OCI-LY1 (cell line): ENCODE measurements at regions not wholly inside any gene's neighbourhood (a gene's known extent, or its start where the extent isn't known, plus 50 kb on each side); places are given as distances from the start of the nearest gene placed in this dataset.

ENCODE experiments used
- H2AFZ ChIP-seq: fragments of 200-600 bp; sonication (generic), shearing (Covaris generic); 2 replicates; pipeline ENCODE4 v1.6.0; 2014; ENCODE audit warnings: antibody characterized with exemption, mild to moderate bottlenecking, low read length
- H3F3A ChIP-seq: fragments of 200-600 bp; sonication (generic), shearing (Covaris generic); 2 replicates; pipeline ENCODE4 v1.6.0; 2014; ENCODE audit warnings: mild to moderate bottlenecking, antibody characterized with exemption, low read length, moderate library complexity; ENCODE audit not compliant: insufficient read depth
- H3K27ac ChIP-seq: fragments of 200-600 bp; sonication (generic); 2 replicates; pipeline ENCODE4 v1.5.1; 2014; ENCODE audit warnings: low read length, mixed run types, mild to moderate bottlenecking, low read depth; ENCODE audit not compliant: poor library complexity, severe bottlenecking
- H3K27me3 ChIP-seq: fragments of 200-600 bp; sonication (generic); 2 replicates; pipeline ENCODE4 v1.6.0; 2014; ENCODE audit warnings: antibody characterized with exemption, mild to moderate bottlenecking, low read length, moderate library complexity; ENCODE audit not compliant: insufficient read depth
- H3K36me3 ChIP-seq: fragments of 200-600 bp; sonication (generic); 2 replicates; pipeline ENCODE4 v1.6.1; 2014; ENCODE audit warnings: mild to moderate bottlenecking, antibody characterized with exemption, low read length, moderate library complexity, mixed read lengths; ENCODE audit not compliant: insufficient read depth
- H3K4me1 ChIP-seq: fragments of 200-600 bp; sonication (generic); 2 replicates; pipeline ENCODE4 v1.5.1; 2014; ENCODE audit warnings: mild to moderate bottlenecking, low read length, moderate library complexity; ENCODE audit not compliant: insufficient read depth, severe bottlenecking
- H3K4me2 ChIP-seq: fragments of 200-600 bp; sonication (generic), shearing (Covaris generic); 2 replicates; pipeline ENCODE4 v1.6.1; 2014; ENCODE audit warnings: low read length
- H3K4me3 ChIP-seq: fragments of 200-600 bp; sonication (generic); 2 replicates; pipeline ENCODE4 v1.5.1; 2014; ENCODE audit warnings: low read length, low read depth, mild to moderate bottlenecking, mixed read lengths; ENCODE audit not compliant: poor library complexity, severe bottlenecking
- H3K79me2 ChIP-seq: fragments of 200-600 bp; shearing (Covaris generic); 2 replicates; pipeline ENCODE4 v1.6.1; 2016; ENCODE audit warnings: mixed run types, low read length, mixed read lengths; ENCODE audit not compliant: insufficient read depth
- H3K9ac ChIP-seq: fragments of 200-600 bp; sonication (generic), shearing (Covaris generic); 2 replicates; pipeline ENCODE4 v1.6.1; 2014; ENCODE audit warnings: mild to moderate bottlenecking, low read length, mixed read lengths
- H3K9me2 ChIP-seq: fragments of 200-600 bp; sonication (generic), shearing (Covaris generic); 2 replicates; pipeline ENCODE4 v1.6.1; 2014; ENCODE audit warnings: low read depth, mild to moderate bottlenecking, low read length, mixed read lengths
- H3K9me3 ChIP-seq: fragments of 200-600 bp; shearing (Covaris generic); 2 replicates; pipeline ENCODE4 v1.6.1; 2014; ENCODE audit warnings: low read length, mixed read lengths
- H4K20me1 ChIP-seq: fragments of 200-600 bp; sonication (generic), shearing (Covaris generic); 2 replicates; pipeline ENCODE4 v1.6.0; 2016; ENCODE audit warnings: mild to moderate bottlenecking, low read length; ENCODE audit not compliant: insufficient read depth
- EZH2 ChIP-seq: fragments of 200-600 bp; sonication (generic), shearing (Covaris generic); IDR thresholded peaks from 2 replicates; pipeline ENCODE4 v1.8.0; 2017; ENCODE audit warnings: borderline replicate concordance, mixed run types, mild to moderate bottlenecking, antibody characterized with exemption, low read length, moderate library complexity, mixed read lengths
- TF ChIP-seq, protein P1 (sequence below): fragments of 200-600 bp; sonication (generic), shearing (Covaris generic); IDR thresholded peaks from 2 replicates; pipeline ENCODE4 v1.5.1; 2017; ENCODE audit warnings: mild to moderate bottlenecking, antibody characterized with exemption, low read length, moderate library complexity, mixed read lengths

DNA sequence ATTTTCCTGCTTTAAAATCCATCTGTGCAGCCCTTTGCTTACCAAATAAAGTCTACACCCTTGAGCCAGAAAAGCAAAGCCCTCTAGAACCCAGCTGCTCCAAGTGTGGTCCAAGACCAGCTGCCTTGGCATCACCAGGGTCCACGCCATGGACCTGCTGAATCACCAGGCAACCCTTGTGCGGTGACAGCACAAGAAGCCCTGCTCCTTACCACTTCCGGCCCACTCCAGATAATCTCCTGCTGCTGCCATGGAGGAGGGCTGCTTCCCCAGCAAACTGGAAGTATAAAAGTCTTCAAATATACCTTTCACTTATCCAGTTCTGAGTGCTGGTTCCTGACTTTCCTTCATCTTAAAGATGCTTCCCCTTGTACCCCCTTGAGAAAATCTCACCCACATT is 106.0 kb upstream of the PKDCC start:
- H3K4me3 ChIP-seq: no peak overlapping the region
- no peaks in the 10 kb centered on the region for H3K9me2 ChIP-seq
- H3K4me1 ChIP-seq: no peaks in the 10 kb centered on the region

DNA sequence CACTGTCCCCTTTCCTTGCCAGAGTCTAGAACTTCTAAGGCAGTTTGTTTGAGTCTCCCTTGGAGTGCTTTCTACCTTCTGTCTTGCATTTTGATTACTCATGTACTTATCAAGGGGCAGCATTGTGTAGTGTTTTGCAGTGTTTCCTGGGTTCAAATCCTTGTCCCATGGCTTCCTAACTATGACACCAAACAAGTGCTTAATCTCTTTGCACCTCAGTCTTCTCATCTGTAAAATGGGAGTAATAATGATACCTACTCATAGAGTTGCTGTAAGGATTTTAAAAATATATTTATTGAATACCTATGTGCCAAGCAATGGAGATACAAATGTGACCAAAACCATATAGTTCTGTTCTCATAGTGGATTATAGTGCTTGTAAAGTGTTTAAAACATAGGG is 105.5 kb upstream of the PKDCC start:
- Histone ChIP-seq H3K9me3 (no peaks in the 10 kb centered on the region), H3K79me2 (no peaks in the 10 kb centered on the region), H3K4me1 (no peaks in the 10 kb centered on the region), H3F3A (no peaks in the 10 kb centered on the region), H4K20me1 (no peaks in the 10 kb centered on the region), H3K36me3 (no peaks in the 10 kb centered on the region), H2AFZ (no peak overlapping the region), H3K4me2 (no peak overlapping the region), H3K4me3 (no peak overlapping the region), H3K9me2 (no peaks in the 10 kb centered on the region), H3K27ac (no peak overlapping the region), H3K27me3 (no peaks in the 10 kb centered on the region), H3K9ac (no peak overlapping the region)
- TF ChIP-seq, protein P1, sequence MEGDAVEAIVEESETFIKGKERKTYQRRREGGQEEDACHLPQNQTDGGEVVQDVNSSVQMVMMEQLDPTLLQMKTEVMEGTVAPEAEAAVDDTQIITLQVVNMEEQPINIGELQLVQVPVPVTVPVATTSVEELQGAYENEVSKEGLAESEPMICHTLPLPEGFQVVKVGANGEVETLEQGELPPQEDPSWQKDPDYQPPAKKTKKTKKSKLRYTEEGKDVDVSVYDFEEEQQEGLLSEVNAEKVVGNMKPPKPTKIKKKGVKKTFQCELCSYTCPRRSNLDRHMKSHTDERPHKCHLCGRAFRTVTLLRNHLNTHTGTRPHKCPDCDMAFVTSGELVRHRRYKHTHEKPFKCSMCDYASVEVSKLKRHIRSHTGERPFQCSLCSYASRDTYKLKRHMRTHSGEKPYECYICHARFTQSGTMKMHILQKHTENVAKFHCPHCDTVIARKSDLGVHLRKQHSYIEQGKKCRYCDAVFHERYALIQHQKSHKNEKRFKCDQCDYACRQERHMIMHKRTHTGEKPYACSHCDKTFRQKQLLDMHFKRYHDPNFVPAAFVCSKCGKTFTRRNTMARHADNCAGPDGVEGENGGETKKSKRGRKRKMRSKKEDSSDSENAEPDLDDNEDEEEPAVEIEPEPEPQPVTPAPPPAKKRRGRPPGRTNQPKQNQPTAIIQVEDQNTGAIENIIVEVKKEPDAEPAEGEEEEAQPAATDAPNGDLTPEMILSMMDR: no peak
- no peak for TF ChIP-seq EZH2

More for the DNA sequence above, 106.0 kb upstream of the PKDCC start:
- no peaks in the 10 kb centered on the region for H3K27me3 ChIP-seq
- H3K27ac ChIP-seq: no peak overlapping the region
- no peaks in the 10 kb centered on the region for H3K79me2 ChIP-seq
- no peaks in the 10 kb centered on the region for H3F3A ChIP-seq
- H3K36me3 ChIP-seq: no peaks in the 10 kb centered on the region
- TF ChIP-seq, protein P1: no peak
- TF ChIP-seq EZH2: no peak
- H2AFZ ChIP-seq: no peak overlapping the region
- H3K9ac ChIP-seq: no peak overlapping the region
- H4K20me1 ChIP-seq: no peaks in the 10 kb centered on the region
- no peaks in the 10 kb centered on the region for H3K9me3 ChIP-seq
- no peak overlapping the region for H3K4me2 ChIP-seq

DNA sequence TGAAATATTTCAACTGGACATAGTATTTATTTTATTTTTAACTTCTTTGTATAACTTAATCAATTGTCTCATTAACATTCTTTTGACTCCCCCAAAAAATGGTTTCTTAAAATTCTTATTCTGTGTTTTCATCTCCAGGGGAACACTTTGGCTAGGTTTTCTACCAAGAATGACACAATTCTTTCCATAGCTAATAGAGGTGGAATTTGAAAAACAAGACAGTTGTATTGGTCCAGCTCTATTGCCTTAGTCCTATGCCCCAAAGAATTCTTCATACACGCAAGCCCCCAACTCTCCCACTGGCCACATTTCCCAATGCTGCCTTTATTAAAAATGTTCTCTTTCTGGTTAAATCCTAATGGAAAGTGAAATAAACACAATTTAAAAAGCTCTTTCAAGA is 104.7 kb upstream of the PKDCC start:
- H3K9me3 ChIP-seq: no peaks in the 10 kb centered on the region
- no peaks in the 10 kb centered on the region for H3K27me3 ChIP-seq
- H3K4me2 ChIP-seq: no peak overlapping the region
- no peak overlapping the region for H3K4me3 ChIP-seq
- H3F3A ChIP-seq: no peaks in the 10 kb centered on the region
- no peaks in the 10 kb centered on the region for H3K4me1 ChIP-seq
- no peaks in the 10 kb centered on the region for H4K20me1 ChIP-seq
- H2AFZ ChIP-seq: no peak overlapping the region
- H3K9ac ChIP-seq: no peak overlapping the region
- no peaks in the 10 kb centered on the region for H3K79me2 ChIP-seq
- no peaks in the 10 kb centered on the region for H3K9me2 ChIP-seq
- TF ChIP-seq EZH2: no peak
- TF ChIP-seq, protein P1: no peak
- no peaks in the 10 kb centered on the region for H3K36me3 ChIP-seq
- H3K27ac ChIP-seq: no peak overlapping the region
